H9 (cell line): ENCODE measurements at regions not wholly inside any gene's neighbourhood (a gene's known extent, or its start where the extent isn't known, plus 50 kb on each side); places are given as distances from the start of the nearest gene placed in this dataset.

Experiments
- DNase-seq: peaks from one replicate; pipeline ENCODE4 v3.0.0-alpha.2; 2017
- H2AFZ ChIP-seq: one replicate; pipeline ENCODE4 v1.6.1; 2013; ENCODE audit warnings: mild to moderate bottlenecking, low read length, control low read depth, moderate library complexity
- H2AK5ac ChIP-seq: 2 replicates; pipeline ENCODE4 v1.6.1; 2013; ENCODE audit warnings: low read length, control low read depth, mixed read lengths; ENCODE audit not compliant: insufficient read length
- H2BK120ac ChIP-seq: one replicate; pipeline ENCODE4 v1.6.1; 2013; ENCODE audit warnings: low read depth, mild to moderate bottlenecking, low read length, control low read depth, inconsistent platforms; ENCODE audit not compliant: poor library complexity, severe bottlenecking
- H2BK12ac ChIP-seq: 2 replicates; pipeline ENCODE4 v1.6.1; 2013; ENCODE audit warnings: low read length, control low read depth, mixed read lengths, low read depth; ENCODE audit not compliant: insufficient read length
- H2BK15ac ChIP-seq: 2 replicates; pipeline ENCODE4 v1.6.1; 2013; ENCODE audit warnings: low read depth, low read length, control low read depth
- H2BK20ac ChIP-seq: one replicate; pipeline ENCODE4 v1.6.1; 2013; ENCODE audit warnings: low read depth, mild to moderate bottlenecking, low read length, control low read depth, inconsistent platforms; ENCODE audit not compliant: poor library complexity, severe bottlenecking
- H2BK5ac ChIP-seq: 2 replicates; pipeline ENCODE4 v1.6.1; 2013; ENCODE audit warnings: low read length, control low read depth, mixed read lengths; ENCODE audit not compliant: insufficient read length
- H3K14ac ChIP-seq: 2 replicates; pipeline ENCODE4 v1.6.1; 2013; ENCODE audit warnings: low read length, control low read depth; ENCODE audit not compliant: insufficient read depth
- H3K18ac ChIP-seq: 2 replicates; pipeline ENCODE4 v1.6.1; 2013; ENCODE audit warnings: low read depth, mild to moderate bottlenecking, mixed read lengths, low read length, control low read depth; ENCODE audit not compliant: insufficient read length
- H3K23ac ChIP-seq: 2 replicates; pipeline ENCODE4 v1.6.1; 2013; ENCODE audit warnings: low read length, control low read depth, mixed read lengths, low read depth; ENCODE audit not compliant: insufficient read length
- H3K23me2 ChIP-seq: 2 replicates; pipeline ENCODE4 v1.6.1; 2013; ENCODE audit warnings: low read depth, mild to moderate bottlenecking, mixed read lengths, low read length, control low read depth; ENCODE audit not compliant: insufficient read length, poor library complexity, severe bottlenecking
- H3K27ac ChIP-seq: 2 replicates; pipeline ENCODE4 v1.5.1; 2013; ENCODE audit warnings: low read length, control low read depth, mixed read lengths, low read depth; ENCODE audit not compliant: insufficient read length
- H3K27me3 ChIP-seq: 2 replicates; pipeline ENCODE4 v1.6.1; 2013; ENCODE audit warnings: low read length, control low read depth, inconsistent platforms; ENCODE audit not compliant: insufficient read depth
- H3K4ac ChIP-seq: 2 replicates; pipeline ENCODE4 v1.6.1; 2013; ENCODE audit warnings: low read depth, mild to moderate bottlenecking, control low read depth, inconsistent platforms, low read length, moderate library complexity
- H3K4me1 ChIP-seq: 2 replicates; pipeline ENCODE4 v1.6.1; 2013; ENCODE audit warnings: low read length, control low read depth, inconsistent platforms; ENCODE audit not compliant: insufficient read depth
- H3K4me2 ChIP-seq: 2 replicates; pipeline ENCODE4 v1.6.1; 2013; ENCODE audit warnings: low read length, control low read depth, mixed read lengths; ENCODE audit not compliant: insufficient read length, insufficient read depth
- H3K56ac ChIP-seq: 2 replicates; pipeline ENCODE4 v1.6.1; 2013; ENCODE audit warnings: low read depth, mild to moderate bottlenecking, mixed read lengths, low read length, control low read depth; ENCODE audit not compliant: insufficient read length
- H3K79me1 ChIP-seq: 2 replicates; pipeline ENCODE4 v1.6.1; 2013; ENCODE audit warnings: low read depth, mild to moderate bottlenecking, moderate library complexity, low read length, control low read depth, inconsistent platforms; ENCODE audit not compliant: insufficient read depth, poor library complexity, severe bottlenecking
- H3K79me2 ChIP-seq: 2 replicates; pipeline ENCODE4 v1.6.1; 2013; ENCODE audit warnings: low read length, control low read depth, inconsistent platforms; ENCODE audit not compliant: insufficient read depth
- H3K9ac ChIP-seq: 2 replicates; pipeline ENCODE4 v1.6.1; 2013; ENCODE audit warnings: low read length, control low read depth, mixed read lengths; ENCODE audit not compliant: insufficient read length; ENCODE audit errors: extremely low read depth
- H3K9me3 ChIP-seq: one replicate; pipeline ENCODE4 v1.6.1; 2013; ENCODE audit warnings: low read depth, low read length, inconsistent platforms; ENCODE audit not compliant: control insufficient read depth
- H3T11ph ChIP-seq: one replicate; pipeline ENCODE4 v1.6.1; 2013; ENCODE audit warnings: mild to moderate bottlenecking, low read length, control low read depth, inconsistent platforms
- H4K20me1 ChIP-seq: one replicate; pipeline ENCODE4 v1.6.1; 2013; ENCODE audit not compliant: control insufficient read depth, insufficient read length, insufficient read depth
- H4K5ac ChIP-seq: 2 replicates; pipeline ENCODE4 v1.6.1; 2013; ENCODE audit warnings: low read depth, mild to moderate bottlenecking, mixed read lengths, low read length, control low read depth; ENCODE audit not compliant: insufficient read length
- H4K8ac ChIP-seq: replicated peaks from 2 replicates; pipeline ENCODE4 v1.6.1; 2013; ENCODE audit warnings: low read length, control low read depth, mixed read lengths, low read depth; ENCODE audit not compliant: insufficient read length
- H4K91ac ChIP-seq: 2 replicates; pipeline ENCODE4 v1.6.1; 2013; ENCODE audit warnings: low read depth, mild to moderate bottlenecking, moderate library complexity, mixed read lengths, low read length, control low read depth; ENCODE audit not compliant: insufficient read length
- H3K27ac Mint-ChIP-seq, 3 experiments: 2 replicates in 2 of 3; 3 replicates in 1 of 3; pipeline ENCODE4 v1.8.0; 2020 to 2021; ENCODE audit warnings: mixed read lengths in 3 of 3, mild to moderate bottlenecking in 1 of 3, moderate library complexity in 1 of 3
- H3K27me3 Mint-ChIP-seq: 2 replicates; pipeline ENCODE4 v1.8.0; 2021; ENCODE audit warnings: low read depth, mild to moderate bottlenecking, moderate library complexity, mixed read lengths
- H3K36me3 Mint-ChIP-seq, 3 experiments: 2 replicates in 2 of 3; 3 replicates in 1 of 3; pipeline ENCODE4 v1.8.0; 2020 to 2021; ENCODE audit warnings: low read depth in 3 of 3, mixed read lengths in 3 of 3; ENCODE audit not compliant: insufficient read depth in 1 of 3
- H3K4me1 Mint-ChIP-seq, 2 experiments: 2 replicates each; pipeline ENCODE4 v1.8.0; 2020; ENCODE audit warnings: mixed read lengths in 2 of 2
- H3K4me3 Mint-ChIP-seq, 2 experiments: 2 replicates in 1 of 2; 3 replicates in 1 of 2; pipeline ENCODE4 v1.8.0; 2020 to 2021; ENCODE audit warnings: mild to moderate bottlenecking in 2 of 2, mixed read lengths in 2 of 2, moderate library complexity in 1 of 2
- H3K9me3 Mint-ChIP-seq, 2 experiments: 2 replicates in 1 of 2; 3 replicates in 1 of 2; pipeline ENCODE4 v1.8.0; 2020; ENCODE audit warnings: mild to moderate bottlenecking in 2 of 2, mixed read lengths in 2 of 2, moderate library complexity in 1 of 2
- WGBS: extraction: QIAGEN DNeasy Blood & Tissue Kit; methylation state at CpG from one replicate; pipeline ENCODE4 v1.1.7; 2013; ENCODE audit warnings: missing lambda C conversion rate, low lambda C conversion rate, mixed read lengths; ENCODE audit not compliant: insufficient read length; ENCODE audit errors: extremely low coverage; 5-methylcytosine and 5-hydroxymethylcytosine counted together
- TF ChIP-seq, protein P1 (sequence below): fragments of 200-600 bp; sonication (generic); conservative IDR thresholded peaks from 3 replicates; pipeline ENCODE4 v1.8.0; 2021; ENCODE audit warnings: antibody characterized with exemption, mild to moderate bottlenecking

DNA sequence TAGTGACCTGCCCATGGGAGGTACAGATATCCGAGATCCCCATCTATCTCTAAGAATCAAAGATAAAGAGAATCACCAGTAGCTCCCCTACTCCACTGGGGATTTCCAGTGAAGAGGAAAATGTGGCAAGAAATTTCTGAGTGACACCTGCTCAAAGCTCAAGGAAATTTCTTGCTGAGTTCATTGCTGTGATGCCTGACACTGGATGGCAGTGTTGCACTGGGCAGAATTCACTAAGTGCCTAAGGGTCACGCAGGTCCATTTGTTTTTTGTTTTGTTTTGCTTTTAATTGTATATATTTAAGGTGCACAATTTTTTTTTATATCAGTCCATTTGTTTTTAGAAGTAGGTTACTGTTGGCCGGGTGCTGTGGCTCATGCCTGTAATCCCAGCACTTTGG is 109.5 kb upstream of the KCNAB1 start:
- no peaks in the 10 kb centered on the region for H3K79me2 ChIP-seq
- Mint-ChIP-seq H3K4me3 (no peak overlapping the region), H3K36me3 (no peaks in the 10 kb centered on the region), H3K27me3 (no peaks in the 10 kb centered on the region), H3K4me1 (peaks cover 4 to 6% of the 10 kb centered on the region in 2 experiments), H3K9me3 (no peaks in the 10 kb centered on the region), H3K27ac (no peak overlapping the region)
- no peak overlapping the region for H3T11ph ChIP-seq
- no peaks in the 10 kb centered on the region for H3K23me2 ChIP-seq
- no peak overlapping the region for H3K4ac ChIP-seq
- no peaks in the 10 kb centered on the region for H4K20me1 ChIP-seq
- H4K5ac ChIP-seq, result no peak overlapping the region
- H3K4me2 ChIP-seq, result no peak overlapping the region
- no peak overlapping the region for H3K18ac ChIP-seq
- no CpG with 5 or more reads among the region's 3 CpGs for WGBS
- H2BK20ac ChIP-seq, result no peak overlapping the region
- H3K79me1 ChIP-seq, result no peaks in the 10 kb centered on the region
- H2BK12ac ChIP-seq, result no peak overlapping the region
- no peak overlapping the region for H3K23ac ChIP-seq
- H3K9me3 ChIP-seq, result no peaks in the 10 kb centered on the region
- no peak overlapping the region for H2AK5ac ChIP-seq
- DNase-seq, result no peak
- H3K4me1 ChIP-seq, result no peaks in the 10 kb centered on the region
- H3K9ac ChIP-seq, result no peak overlapping the region
- TF ChIP-seq, protein P1, sequence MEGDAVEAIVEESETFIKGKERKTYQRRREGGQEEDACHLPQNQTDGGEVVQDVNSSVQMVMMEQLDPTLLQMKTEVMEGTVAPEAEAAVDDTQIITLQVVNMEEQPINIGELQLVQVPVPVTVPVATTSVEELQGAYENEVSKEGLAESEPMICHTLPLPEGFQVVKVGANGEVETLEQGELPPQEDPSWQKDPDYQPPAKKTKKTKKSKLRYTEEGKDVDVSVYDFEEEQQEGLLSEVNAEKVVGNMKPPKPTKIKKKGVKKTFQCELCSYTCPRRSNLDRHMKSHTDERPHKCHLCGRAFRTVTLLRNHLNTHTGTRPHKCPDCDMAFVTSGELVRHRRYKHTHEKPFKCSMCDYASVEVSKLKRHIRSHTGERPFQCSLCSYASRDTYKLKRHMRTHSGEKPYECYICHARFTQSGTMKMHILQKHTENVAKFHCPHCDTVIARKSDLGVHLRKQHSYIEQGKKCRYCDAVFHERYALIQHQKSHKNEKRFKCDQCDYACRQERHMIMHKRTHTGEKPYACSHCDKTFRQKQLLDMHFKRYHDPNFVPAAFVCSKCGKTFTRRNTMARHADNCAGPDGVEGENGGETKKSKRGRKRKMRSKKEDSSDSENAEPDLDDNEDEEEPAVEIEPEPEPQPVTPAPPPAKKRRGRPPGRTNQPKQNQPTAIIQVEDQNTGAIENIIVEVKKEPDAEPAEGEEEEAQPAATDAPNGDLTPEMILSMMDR, result peak; percentile 74
- no peak overlapping the region for H3K27ac ChIP-seq
- H2BK5ac ChIP-seq, result no peak overlapping the region
- H4K8ac ChIP-seq, result no peak overlapping the region
- no peak overlapping the region for H2BK15ac ChIP-seq
- H3K27me3 ChIP-seq, result no peaks in the 10 kb centered on the region
- H2BK120ac ChIP-seq, result no peak overlapping the region
- H3K14ac ChIP-seq, result no peak overlapping the region
- no peak overlapping the region for H2AFZ ChIP-seq
- no peak overlapping the region for H4K91ac ChIP-seq
- no peak overlapping the region for H3K56ac ChIP-seq
